Naive B cell (primary cell): ENCODE measurements at regions not wholly inside any gene's neighbourhood (a gene's known extent, or its start where the extent isn't known, plus 50 kb on each side); places are given as distances from the start of the nearest gene placed in this dataset.
"Not testable (repeated sequence)": the region's sequence is repeated elsewhere in the genome, so short reads cannot be mapped to it uniquely, and the experiment has no call there.

Source experiments
- ATAC-seq, 2 donors: fragments of 150-1000 bp; cut with Tn5 transposase; 2 replicates each; pipeline ENCODE4 v1.10.0; 2021; ENCODE audit warnings: low read depth in 2 of 2, mild to moderate bottlenecking in 2 of 2, moderate library complexity in 2 of 2
- DNase-seq: peaks from one replicate; pipeline ENCODE4 v3.0.0; 2022
- H3K27ac Mint-ChIP-seq, 6 donors: one replicate each; pipeline ENCODE4 v1.8.0; 2020 to 2022; ENCODE audit warnings: mild to moderate bottlenecking in 6 of 6, mixed read lengths in 6 of 6, moderate library complexity in 5 of 6, inconsistent platforms in 2 of 6
- H3K27me3 Mint-ChIP-seq, 3 donors: one replicate each; pipeline ENCODE4 v1.8.0; 2021 to 2022; ENCODE audit warnings: mixed read lengths in 3 of 3, mild to moderate bottlenecking in 1 of 3
- H3K36me3 Mint-ChIP-seq, 2 donors: one replicate each; pipeline ENCODE4 v1.8.0; 2020 to 2022; ENCODE audit warnings: mixed read lengths in 2 of 2, inconsistent platforms in 1 of 2, mild to moderate bottlenecking in 1 of 2
- H3K4me1 Mint-ChIP-seq, 3 donors: one replicate each; pipeline ENCODE4 v1.8.0; 2020 to 2022; ENCODE audit warnings: mixed read lengths in 3 of 3, inconsistent platforms in 1 of 3, mild to moderate bottlenecking in 1 of 3, moderate library complexity in 1 of 3
- H3K4me3 Mint-ChIP-seq, 8 donors: one replicate each; pipeline ENCODE4 v1.8.0; 2020 to 2022; ENCODE audit warnings: mild to moderate bottlenecking in 8 of 8, mixed read lengths in 8 of 8, moderate library complexity in 8 of 8, inconsistent platforms in 2 of 8
- H3K9me3 Mint-ChIP-seq, 7 donors: one replicate each; pipeline ENCODE4 v1.8.0; 2020 to 2022; ENCODE audit warnings: mixed read lengths in 7 of 7, mild to moderate bottlenecking in 5 of 7, inconsistent platforms in 2 of 7, moderate library complexity in 1 of 7

DNA sequence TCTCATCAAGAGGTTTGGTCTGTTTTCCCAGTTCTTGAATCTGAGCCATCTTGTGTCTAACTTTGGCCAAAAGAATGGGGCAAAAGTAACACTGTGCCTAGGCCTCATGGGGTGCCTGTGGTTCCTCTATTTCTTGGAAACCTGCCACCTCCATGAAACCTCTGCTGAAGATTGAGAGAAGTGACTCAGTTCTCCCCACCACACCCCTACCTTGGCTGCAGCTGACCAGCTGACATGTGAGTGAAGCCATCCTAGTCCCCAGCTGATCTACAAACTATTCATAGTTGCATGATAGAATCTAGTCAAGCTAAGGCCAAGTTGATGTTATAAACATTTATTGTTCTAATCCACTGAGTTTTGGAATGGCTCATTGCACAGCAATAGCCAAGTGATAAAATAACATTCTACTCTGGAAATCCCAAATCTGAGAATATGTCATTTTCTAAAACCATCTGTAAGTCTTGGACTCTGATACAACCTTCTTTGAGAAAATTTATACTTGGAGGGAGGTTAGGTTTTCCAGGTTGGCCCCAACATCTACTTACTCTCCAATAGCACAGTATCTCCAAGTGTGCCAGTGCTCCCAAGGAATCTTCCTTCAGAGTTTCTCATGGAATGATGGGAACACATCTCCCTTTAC lies 107.0 kb upstream of the SMLR1 start:
- Mint-ChIP-seq H3K4me1 (peaks cover 4 to 7% (median 7%) of the 10 kb centered on the region in 3 donors), H3K27ac (no peak overlapping the region)
- no peak for ATAC-seq

DNA sequence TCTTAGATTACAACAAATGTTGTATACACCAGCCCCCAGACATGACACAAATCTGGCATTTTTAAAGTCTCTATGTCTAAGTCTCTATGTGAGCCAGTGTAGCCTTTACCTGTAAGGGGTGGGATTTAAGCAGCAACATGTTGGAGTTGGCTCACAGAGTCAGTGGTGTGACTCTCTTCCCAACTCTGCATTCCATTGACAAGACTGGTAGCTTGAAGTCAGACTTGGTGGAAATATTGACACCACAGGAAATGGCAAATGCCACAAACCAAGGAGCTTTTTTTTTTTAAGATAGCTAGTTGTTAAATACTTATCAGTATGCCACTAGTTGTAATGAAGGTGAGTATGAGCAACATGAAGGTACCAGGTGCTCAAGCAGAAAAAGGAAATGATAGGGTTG lies 103.1 kb upstream of the SMLR1 start:
- no peaks in the 10 kb centered on the region for H3K4me1 Mint-ChIP-seq
- H3K27ac Mint-ChIP-seq = no peak overlapping the region
- H3K27me3 Mint-ChIP-seq = no peaks in the 10 kb centered on the region
- peaks cover under 1 to 6% (median 2%) of the 10 kb centered on the region in 7 donors for H3K9me3 Mint-ChIP-seq
- H3K36me3 Mint-ChIP-seq = peaks cover 0 to under 1% of the 10 kb centered on the region in 2 donors
- no peak for DNase-seq
- no peak for ATAC-seq
- no peak overlapping the region for H3K4me3 Mint-ChIP-seq

More for the DNA sequence above, 107.0 kb upstream of the SMLR1 start:
- H3K27me3 Mint-ChIP-seq = no peaks in the 10 kb centered on the region
- H3K4me3 Mint-ChIP-seq = no peak overlapping the region
- DNase-seq = no peak
- peaks cover 0 to 7% (median 5%) of the 10 kb centered on the region in 7 donors for H3K9me3 Mint-ChIP-seq
- H3K36me3 Mint-ChIP-seq = peaks cover 0 to 9% of the 10 kb centered on the region in 2 donors

DNA sequence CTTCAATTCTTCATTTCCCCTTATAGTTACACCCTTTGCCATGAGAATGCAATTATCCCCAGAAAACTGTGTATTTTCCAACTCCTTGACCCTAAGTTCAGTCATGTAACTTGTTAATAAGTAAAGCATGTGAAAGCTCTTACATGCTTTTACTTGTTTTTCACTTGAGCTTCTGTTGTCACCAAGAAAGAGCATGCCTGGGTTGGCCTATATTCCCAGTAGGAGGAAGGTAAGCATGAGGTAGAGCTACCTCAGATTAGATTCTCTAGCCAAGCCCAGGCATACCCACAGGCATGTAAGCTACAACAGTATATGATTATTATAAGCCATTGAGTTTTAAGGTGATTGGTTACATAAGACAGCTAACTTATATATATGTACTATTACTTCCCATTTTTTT lies 101.7 kb upstream of the SMLR1 start:
- Mint-ChIP-seq H3K4me1 (no peaks in the 10 kb centered on the region), H3K36me3 (no peaks in the 10 kb centered on the region), H3K4me3 (no peak overlapping the region), H3K27me3 (no peaks in the 10 kb centered on the region), H3K9me3 (peaks cover 0 to 5% (median 2%) of the 10 kb centered on the region in 7 donors), H3K27ac (no peak overlapping the region)
- ATAC-seq = no peak
- no peak for DNase-seq

DNA sequence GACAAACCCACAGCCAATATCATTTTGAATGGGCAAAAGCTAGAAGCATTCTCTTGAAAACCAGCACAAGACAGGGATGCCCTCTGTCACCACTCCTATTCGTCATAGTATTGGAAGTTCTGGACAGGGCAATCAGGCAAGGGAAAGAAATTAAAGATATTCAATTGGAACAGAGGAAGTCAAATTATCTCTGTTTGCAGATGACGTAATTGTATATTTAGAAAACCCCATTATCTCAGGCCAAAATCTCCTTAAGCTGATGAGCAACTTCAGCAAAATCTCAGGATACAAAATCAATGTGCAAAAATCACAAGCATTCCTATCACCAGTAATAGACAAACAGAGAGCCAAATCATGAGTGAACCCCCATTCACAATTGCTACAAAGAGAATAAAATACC lies 99.1 kb upstream of the SMLR1 start:
- DNase-seq, ATAC-seq, H3K36me3 Mint-ChIP-seq, H3K4me1 Mint-ChIP-seq, H3K27ac Mint-ChIP-seq, H3K9me3 Mint-ChIP-seq, H3K27me3 Mint-ChIP-seq, H3K4me3 Mint-ChIP-seq: not testable (repeated sequence)

DNA sequence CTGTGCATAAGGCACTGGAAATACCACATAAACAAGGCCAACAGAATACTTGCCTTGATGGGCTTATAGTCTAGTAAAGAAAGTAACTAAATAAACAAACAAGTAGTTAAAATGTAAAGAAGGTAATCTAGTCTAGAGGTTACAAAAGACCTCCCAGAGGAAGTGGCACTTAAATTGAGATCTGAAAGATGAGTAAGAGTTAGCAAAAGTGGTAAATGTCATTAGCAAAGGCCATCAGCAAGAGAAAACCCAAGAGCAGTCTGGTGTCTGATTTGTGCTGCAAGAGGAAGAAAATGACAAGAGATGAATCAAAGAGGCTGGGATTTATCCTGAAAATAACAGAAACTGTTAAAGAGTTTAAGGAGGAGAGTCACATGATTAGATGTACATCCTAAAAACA lies 96.6 kb upstream of the SMLR1 start:
- H3K9me3 Mint-ChIP-seq = peaks cover 0 to 5% (median 2%) of the 10 kb centered on the region in 7 donors
- H3K4me1 Mint-ChIP-seq = no peaks in the 10 kb centered on the region
- DNase-seq (no peak), ATAC-seq (no peak)
- H3K36me3 Mint-ChIP-seq = no peaks in the 10 kb centered on the region
- H3K27ac Mint-ChIP-seq = no peak overlapping the region
- peak overlapping the region in 1 of 8 donors; percentile 53 for H3K4me3 Mint-ChIP-seq
- H3K27me3 Mint-ChIP-seq = no peaks in the 10 kb centered on the region

DNA sequence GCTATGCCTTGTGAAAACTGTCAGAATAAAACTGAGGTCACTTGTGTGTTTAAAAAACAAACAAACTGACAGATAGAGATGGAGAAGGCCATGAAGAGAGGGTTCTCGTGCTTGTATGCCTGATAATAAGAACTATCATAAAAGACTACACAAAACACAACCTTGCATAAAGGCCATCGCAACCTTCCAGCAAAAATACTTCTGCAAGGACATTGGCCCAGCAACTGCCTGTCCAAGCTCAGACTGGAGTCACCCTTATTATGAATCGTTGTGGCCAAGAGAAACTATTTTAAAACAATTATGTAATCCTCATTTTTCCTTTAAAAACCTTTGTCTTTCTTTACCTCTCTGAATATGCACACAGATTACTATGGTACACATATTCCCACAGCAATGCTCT lies 93.0 kb upstream of the SMLR1 start:
- H3K27ac Mint-ChIP-seq = no peak overlapping the region
- ATAC-seq (no peak), DNase-seq (no peak)
- H3K9me3 Mint-ChIP-seq = no peaks in the 10 kb centered on the region
- H3K4me1 Mint-ChIP-seq = no peaks in the 10 kb centered on the region
- no peaks in the 10 kb centered on the region for H3K27me3 Mint-ChIP-seq
- H3K4me3 Mint-ChIP-seq = no peak overlapping the region
- H3K36me3 Mint-ChIP-seq = no peaks in the 10 kb centered on the region

DNA sequence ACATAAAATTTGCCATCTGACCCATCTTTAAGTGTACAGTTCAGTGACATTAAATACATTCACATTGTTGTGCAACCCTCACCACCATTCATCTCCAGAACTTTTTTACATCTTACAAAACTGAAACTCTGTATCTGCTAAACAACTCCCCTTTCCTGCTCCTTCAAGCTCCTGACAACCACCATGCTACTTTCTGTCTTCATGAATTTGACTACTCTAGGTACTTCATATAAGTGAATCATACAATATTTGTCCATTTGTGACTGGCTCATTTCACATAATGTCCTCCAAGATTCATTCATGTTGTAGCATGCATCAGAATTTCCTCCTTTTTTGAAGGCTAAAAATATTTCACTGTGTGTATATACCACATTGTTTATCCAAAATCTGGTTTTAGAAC lies 86.9 kb upstream of the SMLR1 start:
- DNase-seq (no peak), ATAC-seq (no peak)
- Mint-ChIP-seq H3K27ac (peak overlapping the region in 1 of 6 donors; percentile 3), H3K4me1 (no peaks in the 10 kb centered on the region), H3K27me3 (peaks cover 0 to 7% (median 0%) of the 10 kb centered on the region in 3 donors), H3K36me3 (no peaks in the 10 kb centered on the region), H3K4me3 (no peak overlapping the region), H3K9me3 (no peaks in the 10 kb centered on the region)

DNA sequence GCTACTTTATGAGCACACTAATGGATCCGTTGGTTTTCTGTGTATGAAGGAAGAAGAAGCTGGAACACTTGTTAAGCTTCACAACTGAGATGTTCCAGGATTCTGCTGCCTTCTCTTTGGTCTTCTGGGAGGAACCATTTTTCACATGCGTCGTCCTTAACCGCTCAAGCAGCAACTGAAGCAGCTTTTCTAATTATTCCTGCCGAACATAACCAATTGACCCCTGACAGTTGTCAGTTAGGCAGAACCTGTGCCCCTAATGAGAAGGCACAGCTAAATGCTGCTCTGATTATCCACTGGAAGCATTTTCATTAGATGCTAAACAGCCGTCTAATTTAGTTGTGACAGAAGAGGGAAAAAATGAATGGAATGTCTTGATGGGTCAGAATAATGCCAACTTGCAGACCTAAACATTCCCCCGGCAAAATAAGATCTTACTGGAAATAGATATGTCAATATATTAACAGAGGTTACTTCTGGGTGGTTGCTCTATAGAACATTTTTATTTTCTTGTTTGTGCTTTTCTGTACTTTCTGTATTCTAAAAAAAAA lies 85.0 kb upstream of the SMLR1 start:
- no peak for ATAC-seq
- no peaks in the 10 kb centered on the region for H3K9me3 Mint-ChIP-seq
- peaks cover 0 to 7% (median 0%) of the 10 kb centered on the region in 3 donors for H3K27me3 Mint-ChIP-seq
- no peak for DNase-seq
- no peaks in the 10 kb centered on the region for H3K4me1 Mint-ChIP-seq
- no peak overlapping the region for H3K27ac Mint-ChIP-seq
- no peaks in the 10 kb centered on the region for H3K36me3 Mint-ChIP-seq
- H3K4me3 Mint-ChIP-seq = no peak overlapping the region

DNA sequence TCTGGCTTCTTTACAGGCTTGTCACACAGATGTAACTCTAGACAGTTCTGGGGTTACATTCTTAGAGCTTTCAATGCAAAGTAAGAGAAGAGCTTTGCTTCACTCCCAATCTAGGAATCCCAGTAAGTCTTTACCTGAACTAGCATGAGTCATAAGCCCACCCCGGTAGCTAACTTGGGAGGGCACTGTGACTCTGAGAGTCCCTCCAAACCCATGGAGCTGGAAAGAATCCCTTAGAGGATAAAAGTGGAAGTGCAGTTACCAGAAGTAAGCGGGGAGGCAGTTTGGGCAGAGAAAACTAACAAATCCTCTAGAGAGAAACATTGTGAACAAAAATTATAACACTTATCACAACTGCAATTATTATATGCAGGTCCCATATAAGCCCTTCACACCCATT lies 84.0 kb upstream of the SMLR1 start:
- H3K4me3 Mint-ChIP-seq = no peak overlapping the region
- no peak overlapping the region for H3K27ac Mint-ChIP-seq
- H3K4me1 Mint-ChIP-seq = no peaks in the 10 kb centered on the region
- H3K27me3 Mint-ChIP-seq = peaks cover 0 to 7% (median 0%) of the 10 kb centered on the region in 3 donors
- H3K9me3 Mint-ChIP-seq = no peaks in the 10 kb centered on the region
- DNase-seq (no peak), ATAC-seq (no peak)
- no peaks in the 10 kb centered on the region for H3K36me3 Mint-ChIP-seq

DNA sequence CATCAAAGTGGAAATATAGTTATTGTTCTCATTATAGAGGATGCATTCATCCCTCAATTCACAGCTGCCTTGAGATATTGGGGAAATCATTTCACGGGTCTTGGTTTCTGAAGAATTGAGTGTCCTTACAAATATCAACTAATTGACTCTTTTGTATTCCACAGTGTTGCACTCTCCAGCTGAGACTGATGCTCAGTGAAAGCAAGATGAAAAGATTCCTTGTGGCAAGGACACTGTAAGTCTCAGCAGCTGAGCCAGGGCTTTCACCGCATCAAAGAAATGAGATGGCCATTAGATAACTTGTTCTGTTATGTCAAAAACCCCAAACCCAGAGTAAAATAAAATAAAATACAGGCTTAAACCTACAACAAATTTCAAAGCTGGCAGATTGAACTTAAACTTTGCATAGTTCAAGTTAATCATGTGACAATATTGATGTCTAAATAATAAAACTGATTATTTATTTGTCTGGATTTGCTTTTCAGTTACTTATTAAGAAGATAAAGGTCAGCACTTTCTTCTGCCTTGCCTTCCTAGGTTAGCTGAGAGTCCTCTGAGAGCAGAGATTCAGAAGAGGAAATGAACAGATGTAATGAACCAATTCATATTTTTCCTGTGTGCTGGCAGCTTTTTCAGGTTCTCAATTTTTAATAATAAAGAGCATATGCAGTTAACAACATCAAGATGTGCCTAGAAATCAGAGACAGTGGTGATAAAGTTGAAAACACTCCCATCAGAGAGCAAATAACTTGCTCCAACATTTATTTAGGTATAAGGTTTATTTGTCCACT lies 82.4 kb upstream of the SMLR1 start:
- ATAC-seq = no peak
- peaks cover 0 to 7% of the 10 kb centered on the region in 2 donors for H3K36me3 Mint-ChIP-seq

DNA sequence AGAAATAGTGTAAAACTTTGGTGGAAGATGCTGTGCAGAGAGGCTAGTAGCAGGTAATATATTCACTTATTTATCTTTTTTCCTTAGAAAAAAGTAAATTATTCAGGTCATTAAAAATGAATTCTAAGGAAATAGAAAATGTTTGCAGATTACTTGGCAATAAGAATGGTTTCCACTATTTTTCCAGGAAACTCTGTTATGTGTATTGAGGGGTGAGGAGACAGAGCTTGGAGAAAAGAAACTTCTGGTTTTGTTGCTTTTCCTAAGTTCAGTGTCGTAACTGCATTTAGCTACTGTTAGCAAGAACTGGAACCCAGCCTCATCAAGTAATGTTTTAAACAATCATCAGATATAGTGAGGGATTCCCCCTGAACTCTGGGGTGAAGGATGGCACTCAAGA lies 79.2 kb upstream of the SMLR1 start:
- ATAC-seq = no peak
- H3K4me3 Mint-ChIP-seq = no peak overlapping the region
- H3K27me3 Mint-ChIP-seq = no peaks in the 10 kb centered on the region
- H3K36me3 Mint-ChIP-seq = peaks cover 0 to 7% of the 10 kb centered on the region in 2 donors
- no peak overlapping the region for H3K27ac Mint-ChIP-seq
- no peak for DNase-seq
- H3K9me3 Mint-ChIP-seq = peaks cover 3 to 30% (median 14%) of the 10 kb centered on the region in 7 donors
- H3K4me1 Mint-ChIP-seq = no peaks in the 10 kb centered on the region

More for the DNA sequence above, 82.4 kb upstream of the SMLR1 start:
- DNase-seq = no peak
- Mint-ChIP-seq H3K4me1 (no peaks in the 10 kb centered on the region), H3K27me3 (peaks cover 0 to 7% (median 0%) of the 10 kb centered on the region in 3 donors), H3K27ac (no peak overlapping the region), H3K9me3 (peaks cover 0 to 13% (median 6%) of the 10 kb centered on the region in 7 donors), H3K4me3 (no peak overlapping the region)

DNA sequence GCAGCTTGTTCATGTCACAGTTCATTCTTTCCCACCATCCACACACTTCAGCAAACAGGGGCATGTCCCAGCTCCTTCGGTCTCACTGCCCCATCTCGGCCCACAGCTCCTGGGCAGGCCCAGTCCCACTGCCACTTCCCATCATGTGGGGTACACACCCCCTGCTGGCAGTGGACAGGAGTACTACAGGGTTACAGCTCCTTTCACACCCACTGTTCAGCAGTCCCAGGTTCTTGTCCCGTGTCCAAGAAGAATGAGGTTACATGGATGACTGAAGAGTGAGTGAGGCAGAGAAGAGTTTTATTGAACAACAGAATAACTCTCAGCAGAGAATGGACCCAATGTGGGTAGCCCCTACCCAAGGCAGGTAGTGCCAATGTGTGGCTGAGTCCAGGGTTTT lies 77.8 kb upstream of the SMLR1 start:
- Mint-ChIP-seq H3K27me3 (no peaks in the 10 kb centered on the region), H3K9me3 (peaks cover 3 to 30% (median 14%) of the 10 kb centered on the region in 7 donors), H3K27ac (peak overlapping the region in 1 of 6 donors; percentile 11), H3K4me1 (no peaks in the 10 kb centered on the region), H3K4me3 (no peak overlapping the region), H3K36me3 (peaks cover 0 to 7% of the 10 kb centered on the region in 2 donors)
- DNase-seq = no peak
- no peak for ATAC-seq

DNA sequence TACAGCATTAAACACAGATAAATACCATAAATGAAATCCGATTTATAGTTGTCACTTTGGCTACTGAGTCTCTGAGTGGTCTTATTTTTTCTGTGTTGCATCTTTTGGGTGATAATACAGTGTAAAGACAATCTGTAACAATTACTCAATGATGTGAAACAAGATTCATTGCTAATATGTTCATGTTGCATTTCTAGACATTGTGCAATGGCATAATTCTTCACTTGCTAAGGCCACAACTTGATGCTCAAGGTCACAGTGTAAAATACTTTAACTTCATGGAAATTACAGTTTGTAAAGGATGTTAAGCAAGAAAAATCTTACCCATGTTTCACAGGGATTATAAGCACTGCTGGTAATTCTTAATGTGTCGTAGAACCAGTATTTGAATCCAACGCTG lies 74.9 kb upstream of the SMLR1 start:
- Mint-ChIP-seq H3K36me3 (peaks cover 0 to 7% of the 10 kb centered on the region in 2 donors), H3K9me3 (peaks cover 3 to 30% (median 14%) of the 10 kb centered on the region in 7 donors), H3K4me3 (no peak overlapping the region), H3K4me1 (peaks cover 2 to 12% (median 9%) of the 10 kb centered on the region in 3 donors), H3K27ac (no peak overlapping the region), H3K27me3 (no peaks in the 10 kb centered on the region)
- ATAC-seq = no peak
- no peak for DNase-seq
